ENCODE measurements at regions not wholly inside any gene's neighbourhood (a gene's known extent, or its start where the extent isn't known, plus 50 kb on each side); places are given as distances from the start of the nearest gene placed in this dataset.
A peak's percentile ranks its signal among the peaks of the same experiment; 100 is the strongest.

- in situ Hi-C loops (cut with HindIII; ENCODE audit: low sequenced_read_pairs) = no loop called here
Observed at GRCh38 chr2:2621855-2622254, 290.8 kb upstream of the MYT1L start.

GRCh38 chr2:2620604-2621003 lies 289.5 kb upstream of the MYT1L start:
- in situ Hi-C loops (cut with HindIII; ENCODE audit: low sequenced_read_pairs) = no loop called here
- no peak overlapping the region for H3K4me3 ChIP-seq (ENCODE audit: low read depth, low read length)
- DNase-seq (ENCODE audit: low read depth) = no peak
- TF ChIP-seq CTCF (IDR thresholded peaks at IDR 0.05; ENCODE audit: low read depth, low read length, missing control alignments) = no peak

More at GRCh38 chr2:2621855-2622254, 290.8 kb upstream of the MYT1L start:
- no peak for DNase-seq (ENCODE audit: low read depth)
- no peak for TF ChIP-seq CTCF (IDR thresholded peaks at IDR 0.05; ENCODE audit: low read depth, low read length, missing control alignments)
- H3K4me3 ChIP-seq (ENCODE audit: low read depth, low read length) = no peak overlapping the region

- in situ Hi-C loops (cut with HindIII; ENCODE audit: low sequenced_read_pairs) = no loop called here
- no peak for TF ChIP-seq CTCF (IDR thresholded peaks at IDR 0.05; ENCODE audit: low read depth, low read length, missing control alignments)
- H3K4me3 ChIP-seq (ENCODE audit: low read depth, low read length) = no peak overlapping the region
- no peak for DNase-seq (ENCODE audit: low read depth)
Observed at GRCh38 chr2:2619995-2620394, 288.9 kb upstream of the MYT1L start.

- H3K4me3 ChIP-seq (ENCODE audit: low read depth, low read length) = no peak overlapping the region
- TF ChIP-seq CTCF (IDR thresholded peaks at IDR 0.05; ENCODE audit: low read depth, low read length, missing control alignments) = no peak
- no peak for DNase-seq (ENCODE audit: low read depth)
- in situ Hi-C loops (cut with HindIII; ENCODE audit: low sequenced_read_pairs) = no loop called here
Observed at GRCh38 chr2:2614452-2614851, 283.4 kb upstream of the MYT1L start.

- DNase-seq (ENCODE audit: low read depth) = peak; percentile 76
- in situ Hi-C loops (cut with HindIII; ENCODE audit: low sequenced_read_pairs) = no loop called here
- TF ChIP-seq CTCF (IDR thresholded peaks at IDR 0.05; ENCODE audit: low read depth, low read length, missing control alignments) = no peak
- H3K4me3 ChIP-seq (ENCODE audit: low read depth, low read length) = peak overlapping the region; percentile 38
Observed at GRCh38 chr2:2613279-2614199, 282.5 kb upstream of the MYT1L start.

GRCh38 chr2:2610751-2611150 lies 279.7 kb upstream of the MYT1L start:
- no peak for TF ChIP-seq CTCF (IDR thresholded peaks at IDR 0.05; ENCODE audit: low read depth, low read length, missing control alignments)
- DNase-seq (ENCODE audit: low read depth) = no peak
- H3K4me3 ChIP-seq (ENCODE audit: low read depth, low read length) = no peak overlapping the region
- in situ Hi-C loops (cut with HindIII; ENCODE audit: low sequenced_read_pairs) = no loop called here

Data from astrocyte of the cerebellum (primary cell).